DOHH2 (cell line): ENCODE measurements at regions not wholly inside any gene's neighbourhood (a gene's known extent, or its start where the extent isn't known, plus 50 kb on each side); places are given as distances from the start of the nearest gene placed in this dataset.

Experiments
- H3F3A ChIP-seq: fragments of 200-600 bp; sonication (generic), shearing (Covaris generic); 2 replicates; pipeline ENCODE4 v1.6.0; 2016; ENCODE audit warnings: antibody characterized with exemption, mild to moderate bottlenecking; ENCODE audit not compliant: control insufficient read depth, insufficient read depth
- H3K27ac ChIP-seq: fragments of 200-600 bp; sonication (generic); 2 replicates; pipeline ENCODE4 v1.5.1; 2014; ENCODE audit warnings: low read depth, mild to moderate bottlenecking, low read length, moderate library complexity
- H3K27me3 ChIP-seq: fragments of 200-600 bp; sonication (generic); 2 replicates; pipeline ENCODE4 v1.6.1; 2014; ENCODE audit warnings: mild to moderate bottlenecking, low read length, mixed read lengths; ENCODE audit not compliant: control insufficient read depth
- H3K36me3 ChIP-seq: fragments of 200-600 bp; sonication (generic); 2 replicates; pipeline ENCODE4 v1.6.1; 2014; ENCODE audit warnings: mild to moderate bottlenecking, low read length, moderate library complexity, mixed read lengths; ENCODE audit not compliant: control insufficient read depth
- H3K4me1 ChIP-seq: fragments of 200-600 bp; sonication (generic); 2 replicates; pipeline ENCODE4 v1.6.1; 2014; ENCODE audit warnings: mild to moderate bottlenecking, low read length, mixed read lengths; ENCODE audit not compliant: control insufficient read depth
- H3K4me2 ChIP-seq: fragments of 200-600 bp; sonication (generic); 2 replicates; pipeline ENCODE4 v1.6.0; 2014; ENCODE audit warnings: mild to moderate bottlenecking, low read length, moderate library complexity
- H3K4me3 ChIP-seq: fragments of 200-600 bp; sonication (generic); 2 replicates; pipeline ENCODE4 v1.5.1; 2014; ENCODE audit warnings: mild to moderate bottlenecking, low read length, mixed read lengths
- H3K79me2 ChIP-seq: fragments of 200-600 bp; sonication (generic); 2 replicates; pipeline ENCODE4 v1.6.1; 2014; ENCODE audit warnings: mild to moderate bottlenecking, low read length, mixed read lengths; ENCODE audit not compliant: control insufficient read depth
- H3K9me2 ChIP-seq: fragments of 200-600 bp; sonication (generic); replicated peaks from 2 replicates; pipeline ENCODE4 v1.6.1; 2014; ENCODE audit warnings: mild to moderate bottlenecking, low read length, mixed read lengths; ENCODE audit not compliant: control insufficient read depth
- H3K9me3 ChIP-seq: fragments of 200-600 bp; sonication (generic); 2 replicates; pipeline ENCODE4 v1.6.1; 2014; ENCODE audit warnings: antibody characterized with exemption, low read length, mixed read lengths; ENCODE audit not compliant: control insufficient read depth, insufficient read depth
- H4K20me1 ChIP-seq: fragments of 200-600 bp; sonication (generic); 2 replicates; pipeline ENCODE4 v1.6.0; 2014; ENCODE audit warnings: low read depth, mild to moderate bottlenecking, antibody characterized with exemption, low read length, moderate library complexity; ENCODE audit not compliant: control insufficient read depth, insufficient read depth
- CTCF ChIP-seq: fragments of 200-600 bp; sonication (generic); IDR thresholded peaks from one replicate; pipeline ENCODE4 v1.5.1; 2014; ENCODE audit warnings: antibody characterized with exemption, mild to moderate bottlenecking, low read depth, low read length; ENCODE audit not compliant: poor library complexity, severe bottlenecking
- EZH2phosphoT487 ChIP-seq: fragments of 200-600 bp; sonication (generic); IDR thresholded peaks from 2 replicates; pipeline ENCODE4 v1.6.1; 2017; ENCODE audit warnings: borderline replicate concordance, mild to moderate bottlenecking, antibody characterized with exemption, low read length, moderate library complexity, mixed read lengths

DNA sequence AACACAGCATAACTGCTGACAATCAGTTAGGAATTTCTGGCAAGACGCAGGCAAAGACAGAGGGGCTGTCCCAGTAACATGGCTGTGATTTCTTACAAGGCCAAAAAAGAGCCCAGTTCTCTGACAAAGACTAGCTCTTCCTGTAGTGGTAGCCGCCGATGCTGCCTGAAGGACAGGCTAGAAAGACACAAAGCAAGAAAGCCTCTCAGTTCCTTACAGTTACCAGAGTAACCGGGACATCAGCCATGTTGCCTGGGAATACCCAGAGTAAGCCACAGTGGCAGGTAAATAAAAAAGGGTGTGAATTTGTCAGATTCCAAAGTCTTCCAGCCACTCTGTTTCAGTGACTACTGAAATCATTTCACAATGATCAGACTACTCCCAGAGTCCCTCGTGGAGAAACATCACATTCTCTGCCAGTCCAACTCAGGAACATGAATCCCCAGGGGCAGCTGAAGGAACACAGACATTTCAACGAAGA, 493.6 kb upstream of the ADAMTS9 start:
- no peaks in the 10 kb centered on the region for H3K36me3 ChIP-seq
- no peaks in the 10 kb centered on the region for H3K9me3 ChIP-seq
- no peak overlapping the region for H3K4me3 ChIP-seq
- no peak for TF ChIP-seq EZH2phosphoT487
- TF ChIP-seq CTCF = no peak
- no peak overlapping the region for H3K4me2 ChIP-seq
- no peak overlapping the region for H3K27ac ChIP-seq
- H4K20me1 ChIP-seq = no peaks in the 10 kb centered on the region
- no peaks in the 10 kb centered on the region for H3K4me1 ChIP-seq
- no peaks in the 10 kb centered on the region for H3K9me2 ChIP-seq
- H3K27me3 ChIP-seq = no peaks in the 10 kb centered on the region
- H3K79me2 ChIP-seq = no peaks in the 10 kb centered on the region
- no peaks in the 10 kb centered on the region for H3F3A ChIP-seq

- H3K9me3 ChIP-seq = no peaks in the 10 kb centered on the region
- no peaks in the 10 kb centered on the region for H3K9me2 ChIP-seq
- no peak overlapping the region for H3K4me2 ChIP-seq
- H4K20me1 ChIP-seq = no peaks in the 10 kb centered on the region
- no peaks in the 10 kb centered on the region for H3F3A ChIP-seq
- H3K36me3 ChIP-seq = no peaks in the 10 kb centered on the region
- H3K27me3 ChIP-seq = no peaks in the 10 kb centered on the region
- no peaks in the 10 kb centered on the region for H3K4me1 ChIP-seq
- TF ChIP-seq CTCF = no peak
- no peak for TF ChIP-seq EZH2phosphoT487
- no peak overlapping the region for H3K4me3 ChIP-seq
- no peaks in the 10 kb centered on the region for H3K79me2 ChIP-seq
- no peak overlapping the region for H3K27ac ChIP-seq
Observed at GRCh38 chr3:65178703-65179102, 490.9 kb upstream of the ADAMTS9 start.

DNA sequence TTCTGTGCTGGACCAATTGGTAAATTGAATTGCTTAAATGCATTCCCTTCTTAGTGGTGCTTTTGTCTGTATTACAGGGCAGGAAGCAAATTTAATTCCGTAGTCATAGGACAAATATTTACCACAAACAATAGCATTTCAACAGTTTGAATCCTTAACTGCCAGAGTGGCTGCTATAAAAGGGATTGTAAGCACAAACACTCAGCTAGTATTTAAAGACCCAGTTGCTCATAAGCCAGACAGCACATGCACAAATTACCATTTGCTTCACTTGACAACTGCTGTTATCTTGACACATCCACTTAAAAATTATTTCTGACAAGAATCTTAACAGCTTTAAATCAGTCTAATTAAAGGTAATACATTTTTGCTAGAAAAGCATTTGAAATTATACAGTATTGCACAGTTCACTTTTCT, 490.2 kb upstream of the ADAMTS9 start:
- Histone ChIP-seq H3F3A (no peaks in the 10 kb centered on the region), H3K4me2 (no peak overlapping the region), H3K27ac (no peak overlapping the region), H3K4me3 (no peak overlapping the region), H4K20me1 (no peaks in the 10 kb centered on the region), H3K36me3 (no peaks in the 10 kb centered on the region), H3K27me3 (no peaks in the 10 kb centered on the region), H3K4me1 (no peaks in the 10 kb centered on the region), H3K79me2 (no peaks in the 10 kb centered on the region), H3K9me2 (no peaks in the 10 kb centered on the region), H3K9me3 (no peaks in the 10 kb centered on the region)
- TF ChIP-seq EZH2phosphoT487 = no peak
- no peak for TF ChIP-seq CTCF

DNA sequence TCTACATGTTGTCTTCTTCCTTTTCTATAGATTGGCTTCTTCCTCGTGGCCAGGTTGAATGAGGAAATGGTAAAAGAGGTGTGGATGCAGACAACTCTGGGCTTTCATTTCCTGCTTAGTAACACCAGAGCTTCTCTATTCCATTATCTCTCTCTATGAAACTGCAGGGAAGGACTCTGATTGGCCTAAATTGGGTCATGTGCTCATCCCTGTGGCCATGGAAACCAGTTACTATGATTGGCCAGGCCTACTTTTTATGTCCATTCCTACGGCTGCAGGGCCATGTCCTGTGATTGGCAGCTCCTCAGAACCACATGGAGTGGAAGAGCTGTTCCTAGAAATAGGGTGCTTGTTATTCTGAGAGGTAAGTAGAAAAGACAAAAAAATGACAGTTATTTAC, 486.9 kb upstream of the ADAMTS9 start:
- no peaks in the 10 kb centered on the region for H3K27me3 ChIP-seq
- TF ChIP-seq CTCF (no peak), EZH2phosphoT487 (no peak)
- H3K79me2 ChIP-seq = no peaks in the 10 kb centered on the region
- H3K4me1 ChIP-seq = no peaks in the 10 kb centered on the region
- H4K20me1 ChIP-seq = no peaks in the 10 kb centered on the region
- H3K4me3 ChIP-seq = no peak overlapping the region
- H3K9me2 ChIP-seq = no peaks in the 10 kb centered on the region
- no peak overlapping the region for H3K27ac ChIP-seq
- no peaks in the 10 kb centered on the region for H3K36me3 ChIP-seq
- H3K9me3 ChIP-seq = no peaks in the 10 kb centered on the region
- H3F3A ChIP-seq = no peaks in the 10 kb centered on the region
- H3K4me2 ChIP-seq = no peak overlapping the region
